Nephron progenitor cell (in vitro differentiated cells): ENCODE measurements at regions not wholly inside any gene's neighbourhood (a gene's known extent, or its start where the extent isn't known, plus 50 kb on each side); places are given as distances from the start of the nearest gene placed in this dataset.

Source experiments
- DNase-seq: peaks from one replicate; pipeline ENCODE4 v3.0.0; 2021
- H3K27ac Mint-ChIP-seq: 2 replicates; pipeline ENCODE4 v1.8.0; 2021; ENCODE audit warnings: mild to moderate bottlenecking, moderate library complexity, mixed read lengths
- H3K27me3 Mint-ChIP-seq: 2 replicates; pipeline ENCODE4 v1.8.0; 2021; ENCODE audit warnings: mild to moderate bottlenecking, low read depth, mixed read lengths; ENCODE audit not compliant: poor library complexity
- H3K36me3 Mint-ChIP-seq: 2 replicates; pipeline ENCODE4 v1.8.0; 2021; ENCODE audit warnings: low read depth, mixed read lengths
- H3K4me1 Mint-ChIP-seq: 2 replicates; pipeline ENCODE4 v1.8.0; 2021; ENCODE audit warnings: mixed read lengths
- H3K4me3 Mint-ChIP-seq: 2 replicates; pipeline ENCODE4 v1.8.0; 2021; ENCODE audit warnings: mild to moderate bottlenecking, moderate library complexity, mixed read lengths
- H3K9me3 Mint-ChIP-seq: 2 replicates; pipeline ENCODE4 v1.8.0; 2021; ENCODE audit warnings: mild to moderate bottlenecking, moderate library complexity, mixed read lengths
- CTCF ChIP-seq: fragments of 200-600 bp; sonication (generic); IDR thresholded peaks from 2 replicates; pipeline ENCODE4 v1.5.0; 2021; ENCODE audit warnings: antibody characterized with exemption

- DNase-seq: no peak
- no peak for TF ChIP-seq CTCF
- H3K4me3 Mint-ChIP-seq: no peak overlapping the region
- no peak overlapping the region for H3K27ac Mint-ChIP-seq
- H3K4me1 Mint-ChIP-seq: peaks cover 5% of the 10 kb centered on the region
- no peaks in the 10 kb centered on the region for H3K36me3 Mint-ChIP-seq
- peaks cover 13% of the 10 kb centered on the region for H3K9me3 Mint-ChIP-seq
- H3K27me3 Mint-ChIP-seq: peaks cover 3% of the 10 kb centered on the region
Measured at GRCh38 chr20:20763650-20764049, 51.2 kb upstream of the RALGAPA2 start.
